NCI-H1694 (cell line): ENCODE measurements at regions not wholly inside any gene's neighbourhood (a gene's known extent, or its start where the extent isn't known, plus 50 kb on each side); places are given as distances from the start of the nearest gene placed in this dataset.

ENCODE experiments used
- DNase-seq: peaks from one replicate; lab custom pipeline; 2025; lab: John Stamatoyannopoulos, UW

DNA sequence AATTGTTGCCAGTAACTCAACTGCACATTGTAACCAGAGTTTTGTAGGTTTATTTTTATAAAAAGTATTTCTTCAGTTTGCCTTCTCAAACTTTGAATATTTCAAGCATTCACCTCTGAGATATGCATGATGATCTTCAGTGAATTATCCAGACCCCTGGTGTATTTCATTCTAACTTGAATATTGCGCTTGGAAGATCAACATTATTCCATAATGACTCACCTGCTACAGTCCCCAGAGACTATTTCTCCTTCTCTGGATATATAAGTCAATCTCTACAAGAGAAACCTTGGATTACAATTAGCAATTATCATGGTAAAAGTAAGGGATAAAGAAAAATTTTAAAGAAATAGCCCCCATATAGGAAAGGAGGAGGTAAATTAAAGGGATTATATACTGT lies 1041.0 kb downstream of the TLE1 start:
- DNase-seq = no peak

DNA sequence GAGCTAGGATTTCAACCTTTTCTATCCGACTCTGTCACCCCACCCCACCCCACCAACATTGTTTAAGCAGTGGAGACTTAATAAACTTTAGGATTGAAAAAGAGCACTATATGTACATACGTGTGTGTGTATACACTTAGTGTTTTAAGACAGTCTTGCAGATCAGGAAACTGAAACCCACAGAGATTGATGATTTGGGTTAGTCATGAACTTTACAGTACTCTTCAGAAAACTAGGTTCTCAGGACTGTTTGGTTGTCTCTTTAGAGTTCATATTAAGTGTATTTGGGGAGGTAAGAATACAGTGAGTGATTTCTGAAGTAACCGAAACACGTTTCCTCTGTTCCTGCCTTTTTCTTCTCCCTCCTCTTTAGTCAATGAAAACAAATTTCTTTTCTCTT lies 1043.1 kb downstream of the TLE1 start:
- no peak for DNase-seq

DNA sequence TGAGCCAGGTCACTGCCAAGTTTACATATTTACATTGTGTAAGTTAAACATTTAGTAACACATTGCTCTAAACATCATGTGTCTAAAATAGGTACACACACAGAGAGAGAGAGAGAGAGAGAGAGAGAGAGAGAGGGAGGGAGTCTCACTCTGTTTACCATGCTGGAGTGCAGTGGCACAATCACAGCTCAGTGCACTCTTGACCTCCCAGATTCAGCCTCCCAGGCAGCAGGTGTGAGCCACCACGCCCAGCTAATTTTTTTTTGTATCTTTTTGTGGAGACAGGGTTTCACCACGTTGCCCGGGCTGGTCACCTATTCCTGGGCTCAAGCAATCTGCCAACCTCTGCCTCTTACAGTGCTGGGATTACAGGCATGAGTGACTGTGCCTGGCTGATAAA lies 1045.3 kb downstream of the TLE1 start:
- DNase-seq = no peak

DNA sequence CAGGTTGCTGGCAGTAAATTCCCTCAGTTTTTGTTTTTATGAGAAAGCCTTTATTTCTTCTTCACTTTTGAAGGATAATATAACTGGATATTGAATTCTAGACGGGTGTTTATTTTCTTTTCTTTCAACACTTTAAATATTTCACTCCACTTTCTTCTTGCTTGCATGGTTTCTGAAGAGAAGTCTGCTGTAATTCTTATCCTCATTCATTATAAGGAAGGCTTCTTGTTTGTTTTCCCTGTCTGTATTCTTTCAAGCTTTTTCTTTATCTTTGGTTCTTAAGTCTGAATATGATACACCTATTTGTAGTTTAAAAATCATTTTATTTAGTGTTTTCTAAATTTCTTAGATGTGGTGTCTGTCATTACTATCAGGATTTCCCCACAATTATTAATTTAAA lies 1054.3 kb downstream of the TLE1 start:
- no peak for DNase-seq

DNA sequence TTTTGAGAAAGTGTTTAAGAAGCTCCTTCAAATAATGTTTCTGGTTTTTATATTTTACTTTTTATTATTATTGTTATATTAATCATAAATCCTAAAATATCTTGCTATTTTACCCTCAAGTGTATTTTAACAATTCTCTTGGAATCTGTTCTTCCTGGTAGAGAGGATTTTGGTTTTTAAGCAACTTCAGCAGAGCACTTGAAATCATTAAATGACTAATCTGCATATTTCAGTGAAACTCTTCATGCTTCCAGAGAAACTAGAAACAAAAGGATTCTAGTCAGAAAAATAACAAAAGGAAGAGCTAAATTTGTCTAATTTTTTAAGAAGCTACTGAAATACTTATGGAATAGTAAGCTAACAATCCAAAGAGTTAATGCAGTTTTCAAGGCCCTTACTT lies 1057.3 kb downstream of the TLE1 start:
- DNase-seq = no peak

DNA sequence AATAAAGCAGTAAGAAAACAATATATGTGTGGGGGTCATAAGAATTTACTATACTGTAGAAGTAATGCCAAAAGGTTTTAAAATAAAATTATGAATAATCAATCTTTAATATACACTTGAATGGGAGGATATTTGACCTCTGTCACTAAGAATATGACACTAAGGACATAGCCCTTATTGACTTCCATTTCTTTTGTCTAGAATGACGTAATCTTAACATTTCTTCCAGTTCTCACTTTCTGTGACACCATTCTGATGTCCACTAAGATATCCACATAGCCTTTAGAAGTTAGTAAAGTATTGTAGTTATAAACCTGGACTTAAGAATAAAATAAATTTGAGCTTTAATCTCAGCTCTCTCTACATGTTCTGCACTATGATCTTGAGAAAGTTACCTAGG lies 1050.7 kb downstream of the TLE4 start:
- no peak for DNase-seq

DNA sequence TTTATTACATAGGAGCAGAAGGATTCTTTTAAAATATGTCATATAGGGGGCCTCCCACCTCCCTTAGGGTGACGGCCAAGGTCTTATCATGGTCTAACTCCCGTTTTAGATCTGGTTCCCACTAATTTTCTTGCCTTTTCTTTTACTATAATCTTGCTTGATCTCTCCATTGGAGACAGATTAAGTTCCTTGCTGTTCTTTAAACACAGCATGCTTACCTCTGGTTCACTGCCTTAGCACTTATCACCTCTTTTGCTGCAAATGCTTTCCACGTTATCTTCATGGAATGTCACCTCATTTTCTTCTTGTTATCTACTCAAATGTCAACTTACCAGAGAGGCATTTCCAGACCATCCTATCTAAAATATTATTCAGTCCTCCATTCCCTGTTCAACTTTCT lies 1047.6 kb downstream of the TLE4 start:
- DNase-seq = no peak

DNA sequence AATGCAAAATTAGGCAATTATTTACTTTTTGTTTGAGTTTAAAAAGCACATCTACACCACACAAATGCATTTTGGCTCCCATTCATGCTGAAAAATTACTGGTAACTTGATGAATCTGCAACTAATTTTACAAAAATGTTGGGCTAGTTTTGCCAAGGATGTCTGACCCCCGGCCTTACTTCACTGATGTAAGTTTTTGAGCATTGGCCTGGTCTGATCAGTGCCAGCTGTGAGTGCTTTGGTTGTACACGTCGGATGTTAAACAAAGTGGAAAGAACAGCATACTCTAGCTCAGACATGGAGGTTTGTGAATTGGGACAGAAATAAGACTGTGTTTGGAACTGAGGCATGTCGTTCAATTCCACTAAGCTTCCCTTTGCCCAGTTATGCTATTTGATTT lies 1044.2 kb downstream of the TLE4 start:
- no peak for DNase-seq

DNA sequence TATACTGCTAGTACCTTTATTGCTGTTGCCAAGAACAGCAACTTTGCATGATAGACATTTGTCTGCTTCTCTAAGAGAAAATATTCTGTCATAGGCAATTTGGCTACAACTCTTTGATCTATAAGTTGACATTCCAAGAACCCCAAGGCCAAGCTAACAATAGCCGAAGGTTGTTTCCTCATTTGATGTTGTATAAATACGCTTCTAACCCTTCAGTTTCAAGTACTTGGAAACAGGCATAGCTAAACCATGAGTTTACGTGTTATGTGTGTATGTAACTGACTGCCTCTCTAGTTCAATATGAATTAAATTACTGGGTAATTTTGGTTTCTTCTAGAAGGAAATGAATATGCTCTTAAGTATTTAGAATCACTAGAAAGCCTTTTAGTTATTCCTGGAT lies 1034.0 kb downstream of the TLE4 start:
- DNase-seq = no peak

DNA sequence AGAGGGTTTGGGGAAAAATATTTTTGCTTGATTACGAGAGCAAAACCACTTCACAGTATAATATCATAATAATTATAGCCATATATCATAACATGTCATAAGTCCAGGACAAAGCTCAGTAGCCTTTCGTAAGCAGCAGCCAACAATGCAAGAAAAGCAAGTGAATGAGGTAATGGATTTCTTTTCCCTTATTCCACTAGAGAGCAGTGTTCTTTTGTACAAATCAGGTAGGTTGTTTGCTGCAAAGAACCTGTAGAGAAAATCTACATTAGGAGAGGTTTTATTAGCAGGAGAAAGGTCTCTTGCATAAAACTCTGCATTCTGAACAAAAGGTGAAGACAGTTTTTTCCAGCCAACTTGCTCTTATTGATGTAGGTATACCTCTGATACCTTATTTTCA lies 1033.4 kb downstream of the TLE4 start:
- DNase-seq = peak; percentile 6

DNA sequence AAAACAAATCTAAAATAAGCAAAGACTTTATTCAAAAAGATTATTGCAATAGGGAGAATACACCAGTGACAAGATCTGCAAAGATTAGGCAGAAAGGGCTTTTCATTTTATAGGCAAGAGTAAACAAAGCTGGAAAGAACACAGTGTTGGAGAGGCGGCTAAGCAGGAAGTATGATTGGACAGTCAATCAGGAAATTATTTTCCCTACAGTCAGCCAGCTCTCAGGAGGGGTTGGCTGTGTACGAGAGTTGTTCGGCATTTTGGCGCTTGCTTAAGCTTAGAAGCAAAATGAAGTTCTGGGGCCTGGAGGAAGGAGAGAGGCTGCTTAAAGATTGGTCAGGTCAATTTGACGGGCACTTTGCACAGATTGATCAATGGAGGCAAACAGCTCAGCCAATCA lies 1030.5 kb downstream of the TLE4 start:
- DNase-seq = no peak

DNA sequence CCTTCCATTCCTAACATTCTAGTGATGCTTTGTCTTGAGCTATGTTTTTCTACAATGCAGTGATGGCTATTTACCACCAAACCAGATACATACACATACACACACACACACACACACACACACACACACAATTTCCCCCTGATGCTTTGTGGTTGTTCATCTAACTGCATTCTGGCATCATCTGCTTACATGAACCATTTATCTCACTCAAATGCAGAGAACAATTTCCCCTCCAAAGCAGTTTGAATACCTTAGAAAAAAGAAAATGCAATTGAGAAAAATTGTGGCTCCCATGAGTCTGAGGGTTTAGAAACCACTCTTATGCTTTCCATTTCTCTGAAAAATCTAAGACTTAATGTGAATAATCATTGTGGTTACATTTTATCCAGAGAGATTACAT lies 1024.8 kb downstream of the TLE4 start:
- DNase-seq = no peak

DNA sequence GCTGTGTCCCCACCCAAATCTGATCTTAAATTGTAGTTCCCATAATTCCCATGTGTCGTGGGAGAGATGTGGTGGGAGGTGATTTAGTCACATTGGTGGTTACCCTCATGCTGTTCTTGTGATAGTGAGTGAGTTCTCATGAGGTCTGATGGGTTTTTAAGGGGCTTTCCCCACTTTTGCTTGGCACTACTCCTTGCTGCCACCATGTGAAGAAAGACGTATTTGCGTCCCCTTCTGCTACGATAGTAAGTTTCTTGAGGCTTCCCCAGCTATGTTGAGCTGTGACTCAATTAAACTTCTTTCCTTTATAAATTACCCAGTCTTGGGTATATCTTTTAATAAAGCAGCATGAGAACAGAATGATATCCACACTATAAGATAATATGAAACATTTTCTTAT lies 1023.4 kb downstream of the TLE4 start:
- DNase-seq = no peak

DNA sequence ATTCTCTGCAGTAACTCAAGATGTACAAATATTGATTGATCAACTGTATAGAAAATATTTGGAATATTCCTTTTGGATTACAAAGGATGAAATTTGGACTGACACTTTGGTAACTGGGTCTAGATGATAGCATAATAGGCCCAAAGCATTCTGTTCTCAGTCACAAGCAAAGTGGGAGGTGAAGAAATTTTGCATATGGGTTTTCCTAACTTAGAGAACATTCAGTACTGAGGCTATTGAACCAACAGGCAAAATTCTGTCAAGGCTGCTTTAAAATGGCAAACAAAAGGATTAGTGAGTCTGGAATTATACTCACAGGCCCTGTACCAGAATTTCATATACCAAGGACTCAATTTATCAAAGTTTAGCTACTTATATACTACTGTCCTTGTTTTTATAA lies 1020.6 kb downstream of the TLE4 start:
- DNase-seq = no peak

DNA sequence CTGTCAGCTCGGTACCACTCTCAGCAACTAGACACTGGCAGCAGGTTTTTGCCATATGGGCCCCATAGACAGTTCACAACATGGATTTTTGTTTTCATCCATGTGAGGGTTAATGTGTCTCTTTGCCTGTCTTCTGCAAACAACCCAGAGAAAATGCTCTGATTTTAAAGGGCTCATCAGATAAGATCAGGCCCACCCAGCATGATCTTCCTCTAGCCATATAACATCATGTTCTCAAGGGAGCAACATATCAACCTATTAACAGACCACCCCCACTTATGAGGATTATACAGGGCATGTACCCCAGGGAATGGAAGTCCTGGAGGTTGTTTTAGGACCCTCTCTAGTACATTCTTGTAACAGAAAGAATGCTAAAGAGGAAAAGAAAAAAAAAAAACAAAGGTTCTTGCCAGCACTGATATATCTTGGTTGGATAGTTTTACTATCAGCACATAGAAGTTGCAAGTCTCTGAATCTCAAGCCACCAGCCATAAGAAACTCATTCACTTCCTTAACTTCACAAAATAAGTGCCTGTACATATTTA lies 1015.1 kb downstream of the TLE4 start:
- no peak for DNase-seq

DNA sequence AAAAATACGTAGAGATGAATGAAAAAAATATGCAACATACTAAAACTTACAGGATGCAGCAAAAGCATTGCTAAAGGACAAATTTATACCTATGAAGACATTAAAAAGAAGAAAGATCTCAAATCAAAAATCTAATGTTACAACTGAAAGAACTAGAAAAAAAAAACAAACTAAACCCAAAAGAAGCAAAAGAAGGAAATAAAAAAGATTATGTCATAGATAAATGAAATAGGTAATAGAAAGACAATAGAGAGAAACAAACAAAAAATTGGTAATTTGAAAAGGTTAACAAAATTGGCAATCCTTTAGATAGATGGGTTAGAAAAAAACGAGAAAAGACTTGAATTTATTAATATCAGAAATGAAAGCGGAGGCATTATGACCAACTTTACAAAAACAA lies 1000.2 kb downstream of the TLE4 start:
- DNase-seq = no peak

DNA sequence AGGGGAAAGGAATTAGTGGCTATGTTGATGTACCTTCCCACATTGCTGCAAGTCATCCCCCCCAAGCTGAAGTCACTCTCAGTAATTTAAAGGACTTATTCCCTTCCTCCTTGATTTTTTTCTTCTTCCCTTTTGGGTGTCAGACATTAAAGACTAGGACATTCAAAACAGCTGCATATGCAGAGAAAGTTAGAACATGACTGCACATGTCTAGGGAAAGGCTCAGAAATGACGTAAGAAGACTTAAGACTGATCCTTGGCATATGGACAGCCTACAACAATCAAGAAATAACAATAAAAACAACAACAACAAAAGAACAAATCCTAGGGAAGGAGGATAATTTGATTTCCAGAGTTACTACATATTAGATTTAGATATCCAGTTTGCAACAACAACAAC lies 997.5 kb downstream of the TLE4 start:
- DNase-seq = no peak

DNA sequence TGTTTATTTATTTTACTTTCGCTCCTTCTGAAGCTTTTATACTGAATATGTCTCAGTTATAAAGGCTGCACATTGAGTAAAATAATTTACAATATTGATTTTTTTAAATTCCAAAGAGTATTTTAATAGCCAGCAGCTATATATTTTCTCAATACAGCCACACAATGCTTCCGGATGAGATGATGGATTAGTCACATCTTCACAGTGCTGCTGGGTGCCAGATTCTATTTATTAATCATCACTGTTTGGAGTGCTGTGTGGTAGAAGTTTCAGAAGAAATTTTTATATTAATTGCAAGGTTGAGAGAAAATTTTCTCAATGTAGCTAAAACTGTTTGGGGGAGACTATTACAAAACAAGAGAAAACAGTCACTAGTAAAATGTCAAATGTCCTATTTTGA lies 989.8 kb downstream of the TLE4 start:
- DNase-seq = no peak

DNA sequence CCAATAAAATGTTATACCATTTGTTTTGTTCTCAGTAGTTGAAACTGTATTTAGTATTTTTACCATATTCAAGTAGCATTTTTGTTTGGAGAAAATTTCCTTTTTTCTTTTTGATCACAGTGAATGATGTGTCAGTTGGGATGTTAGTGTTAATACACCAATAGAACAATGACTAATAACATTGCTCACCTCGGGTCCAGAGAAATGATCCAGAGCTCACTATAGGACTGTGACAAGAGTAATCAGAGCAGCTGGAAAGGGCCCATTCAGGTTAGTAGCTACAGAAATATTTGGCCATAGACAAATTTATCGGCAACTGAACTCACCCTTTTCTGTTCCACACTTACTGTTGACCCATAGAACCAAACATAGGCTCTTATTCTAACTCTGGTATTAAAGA lies 989.2 kb downstream of the TLE4 start:
- DNase-seq = no peak

DNA sequence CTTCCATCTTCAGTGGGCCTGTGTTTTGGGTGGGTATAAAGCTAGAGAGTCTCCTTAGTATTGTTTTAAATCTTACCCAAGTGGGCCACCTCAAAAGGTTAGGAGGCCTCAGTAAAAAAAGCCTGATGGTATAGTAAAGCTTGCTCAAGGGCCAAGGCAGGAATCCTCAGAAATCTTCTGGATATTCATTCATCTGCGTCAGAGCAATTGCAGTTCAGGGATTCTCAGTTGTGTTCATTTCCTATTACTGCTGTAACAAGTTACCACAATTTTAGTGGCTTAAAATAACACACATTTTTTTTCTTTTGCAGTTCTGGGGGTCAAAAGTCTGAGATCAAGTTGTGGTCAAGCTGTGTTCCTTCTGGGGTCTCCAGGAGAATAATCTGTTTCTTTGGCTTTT lies 985.5 kb downstream of the TLE4 start:
- DNase-seq = no peak

DNA sequence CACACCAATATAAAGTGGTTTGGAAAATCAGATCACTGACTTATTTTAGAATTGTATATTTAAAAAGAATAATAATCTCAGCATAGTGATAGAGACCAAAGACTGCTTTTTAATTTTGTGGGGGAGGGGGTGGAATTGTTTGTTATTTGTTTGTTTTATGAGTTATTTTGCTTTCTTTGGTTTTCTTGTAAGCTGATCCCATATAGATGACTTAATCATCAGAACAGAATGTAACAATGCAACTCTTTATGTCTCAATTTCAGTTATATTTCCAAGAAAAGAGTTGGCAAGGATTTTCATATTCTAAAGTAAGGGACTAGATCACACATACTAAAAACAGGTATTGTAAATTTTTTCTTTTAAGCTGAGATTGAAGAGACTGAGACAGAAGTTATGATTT lies 984.9 kb downstream of the TLE4 start:
- DNase-seq = no peak

DNA sequence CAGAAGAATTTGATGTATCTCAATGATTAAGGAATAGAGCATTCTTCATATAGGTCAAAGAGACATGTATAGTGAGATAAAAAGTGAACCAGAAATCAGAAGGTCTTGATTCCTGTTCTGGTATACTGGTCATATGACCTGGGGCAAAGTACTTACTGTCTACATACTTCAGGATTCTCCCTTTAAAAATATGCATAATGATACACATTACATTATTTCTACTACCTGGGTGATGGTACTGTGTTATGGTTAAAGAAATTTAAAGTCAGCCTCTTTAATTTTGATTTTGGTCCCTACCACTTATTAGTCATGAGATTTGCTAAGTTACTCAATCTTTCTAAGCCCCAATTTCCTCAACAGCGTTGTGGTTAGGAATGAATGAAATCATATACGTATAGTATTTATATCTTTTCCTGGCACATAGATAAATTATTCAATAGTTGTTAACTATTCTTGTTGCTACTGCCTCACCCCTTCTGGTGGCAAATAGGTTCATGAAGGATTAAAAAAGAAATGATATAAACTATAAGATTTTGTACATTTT lies 984.1 kb downstream of the TLE4 start:
- DNase-seq = no peak

DNA sequence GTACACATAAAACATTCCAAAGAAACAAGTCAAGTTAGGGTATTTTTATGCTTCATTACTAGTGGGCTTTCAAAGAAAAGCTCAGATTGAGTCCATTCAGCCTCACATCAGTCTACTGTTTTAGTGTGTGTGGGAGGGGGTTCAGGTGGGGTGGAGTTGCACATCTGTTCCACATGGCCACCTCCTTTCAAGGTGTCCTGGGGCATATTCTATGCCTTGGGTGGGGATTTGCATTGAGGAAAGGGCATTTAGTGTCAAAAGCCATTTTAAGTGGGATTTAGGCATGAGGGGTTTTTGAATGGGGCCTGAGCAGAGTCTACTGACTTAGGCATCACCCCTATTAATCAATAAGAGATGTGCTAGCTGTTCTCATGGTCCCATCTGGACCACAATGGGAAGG lies 983.1 kb downstream of the TLE4 start:
- no peak for DNase-seq

DNA sequence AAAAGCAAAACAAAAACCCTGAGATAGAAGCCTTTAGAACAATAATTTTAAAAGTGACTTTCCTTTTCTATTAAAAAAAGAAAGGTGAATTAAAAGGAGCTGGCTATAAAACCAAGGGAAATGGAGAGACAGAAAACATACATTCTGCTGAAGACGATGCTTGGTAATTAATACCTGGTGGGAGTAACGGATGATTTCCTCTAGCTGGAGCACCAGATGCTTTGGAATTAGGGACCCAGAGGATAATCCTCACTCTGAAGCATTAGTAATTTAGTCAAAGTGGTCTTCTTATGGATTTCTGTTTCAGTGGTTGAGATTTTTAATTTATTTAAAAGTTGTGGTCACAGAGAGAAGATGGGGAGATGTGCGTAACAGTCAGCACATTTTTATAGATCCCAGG lies 982.5 kb downstream of the TLE4 start:
- DNase-seq = no peak

DNA sequence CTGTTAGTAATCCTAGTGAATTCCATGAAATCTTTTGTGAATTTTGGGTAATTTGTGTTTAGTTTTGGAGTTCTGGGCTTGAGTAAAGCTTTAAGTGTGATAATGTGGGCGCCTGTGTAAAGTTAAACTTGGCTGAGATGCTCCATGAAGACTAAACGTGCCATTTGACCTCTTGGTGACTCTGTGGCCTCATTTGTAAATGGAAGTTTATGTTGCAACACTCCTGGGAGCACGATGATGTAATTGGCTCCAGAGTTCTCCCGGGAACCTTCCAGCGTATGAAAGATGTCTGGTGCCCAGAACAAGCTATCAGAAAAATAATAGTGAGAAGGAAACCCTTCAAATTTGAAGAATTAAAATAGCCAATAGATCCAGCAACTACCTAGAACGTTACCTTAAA lies 981.2 kb downstream of the TLE4 start:
- DNase-seq = no peak
